HL-60 (cell line): ENCODE measurements at regions not wholly inside any gene's neighbourhood (a gene's known extent, or its start where the extent isn't known, plus 50 kb on each side); places are given as distances from the start of the nearest gene placed in this dataset.

ENCODE experiments used
- GABPA ChIP-seq: IDR thresholded peaks from 2 replicates; pipeline ENCODE4 v1.6.1; 2012; ENCODE audit warnings: low read depth
- POLR2AphosphoS5 ChIP-seq: IDR thresholded peaks from 2 replicates; pipeline ENCODE4 v1.6.1; 2012; ENCODE audit warnings: low read depth
- SPI1 ChIP-seq: IDR thresholded peaks from 2 replicates; pipeline ENCODE4 v1.6.1; 2012; ENCODE audit warnings: low read depth, mild to moderate bottlenecking, borderline replicate concordance
- TF ChIP-seq, protein P1 (sequence below): IDR thresholded peaks from one replicate; pipeline ENCODE4 v1.5.1; 2011; ENCODE audit warnings: low read length, control low read depth, inconsistent platforms; ENCODE audit not compliant: insufficient read depth
- TF ChIP-seq, protein P2 (sequence below): IDR thresholded peaks from 2 replicates; pipeline ENCODE4 v1.6.1; 2012; ENCODE audit warnings: low read depth; ENCODE audit not compliant: insufficient replicate concordance

DNA sequence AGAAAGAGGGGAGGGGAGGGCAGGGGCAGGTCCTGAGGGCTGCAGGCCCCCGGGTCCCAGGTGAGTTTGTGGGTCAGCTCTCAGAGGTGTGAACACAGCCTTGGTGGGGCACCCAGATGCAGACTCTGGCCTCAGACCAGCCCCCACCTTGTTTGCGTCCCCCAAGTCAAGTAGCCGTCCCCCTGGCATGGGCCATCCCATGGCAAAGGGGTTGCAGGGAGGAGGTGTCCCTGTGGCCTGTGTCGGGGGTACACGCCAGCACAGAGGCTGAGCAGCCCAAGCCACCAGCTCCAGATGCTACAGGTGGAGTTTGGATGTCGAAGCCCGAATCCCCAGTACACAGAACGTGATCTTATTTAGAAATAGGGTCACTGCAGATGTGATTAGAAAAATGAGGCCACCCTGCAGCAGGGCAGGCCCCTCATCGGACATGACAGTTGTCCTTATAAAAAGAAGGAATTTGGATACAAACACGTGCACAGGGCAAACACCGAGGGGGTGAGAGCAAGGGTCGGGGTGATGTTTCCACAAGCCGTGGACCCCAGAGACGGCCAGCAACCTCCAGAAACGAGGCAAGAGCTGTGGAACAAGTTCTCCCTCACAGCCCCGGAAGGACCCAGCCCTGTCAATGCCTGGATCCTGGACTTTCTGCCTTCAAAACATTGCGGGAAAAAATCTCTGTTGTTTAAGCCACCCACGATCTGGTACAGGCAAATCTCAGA is 141.2 kb upstream of the C14orf180 start:
- TF ChIP-seq, protein P1, sequence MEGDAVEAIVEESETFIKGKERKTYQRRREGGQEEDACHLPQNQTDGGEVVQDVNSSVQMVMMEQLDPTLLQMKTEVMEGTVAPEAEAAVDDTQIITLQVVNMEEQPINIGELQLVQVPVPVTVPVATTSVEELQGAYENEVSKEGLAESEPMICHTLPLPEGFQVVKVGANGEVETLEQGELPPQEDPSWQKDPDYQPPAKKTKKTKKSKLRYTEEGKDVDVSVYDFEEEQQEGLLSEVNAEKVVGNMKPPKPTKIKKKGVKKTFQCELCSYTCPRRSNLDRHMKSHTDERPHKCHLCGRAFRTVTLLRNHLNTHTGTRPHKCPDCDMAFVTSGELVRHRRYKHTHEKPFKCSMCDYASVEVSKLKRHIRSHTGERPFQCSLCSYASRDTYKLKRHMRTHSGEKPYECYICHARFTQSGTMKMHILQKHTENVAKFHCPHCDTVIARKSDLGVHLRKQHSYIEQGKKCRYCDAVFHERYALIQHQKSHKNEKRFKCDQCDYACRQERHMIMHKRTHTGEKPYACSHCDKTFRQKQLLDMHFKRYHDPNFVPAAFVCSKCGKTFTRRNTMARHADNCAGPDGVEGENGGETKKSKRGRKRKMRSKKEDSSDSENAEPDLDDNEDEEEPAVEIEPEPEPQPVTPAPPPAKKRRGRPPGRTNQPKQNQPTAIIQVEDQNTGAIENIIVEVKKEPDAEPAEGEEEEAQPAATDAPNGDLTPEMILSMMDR: no peak
- TF ChIP-seq, protein P2, sequence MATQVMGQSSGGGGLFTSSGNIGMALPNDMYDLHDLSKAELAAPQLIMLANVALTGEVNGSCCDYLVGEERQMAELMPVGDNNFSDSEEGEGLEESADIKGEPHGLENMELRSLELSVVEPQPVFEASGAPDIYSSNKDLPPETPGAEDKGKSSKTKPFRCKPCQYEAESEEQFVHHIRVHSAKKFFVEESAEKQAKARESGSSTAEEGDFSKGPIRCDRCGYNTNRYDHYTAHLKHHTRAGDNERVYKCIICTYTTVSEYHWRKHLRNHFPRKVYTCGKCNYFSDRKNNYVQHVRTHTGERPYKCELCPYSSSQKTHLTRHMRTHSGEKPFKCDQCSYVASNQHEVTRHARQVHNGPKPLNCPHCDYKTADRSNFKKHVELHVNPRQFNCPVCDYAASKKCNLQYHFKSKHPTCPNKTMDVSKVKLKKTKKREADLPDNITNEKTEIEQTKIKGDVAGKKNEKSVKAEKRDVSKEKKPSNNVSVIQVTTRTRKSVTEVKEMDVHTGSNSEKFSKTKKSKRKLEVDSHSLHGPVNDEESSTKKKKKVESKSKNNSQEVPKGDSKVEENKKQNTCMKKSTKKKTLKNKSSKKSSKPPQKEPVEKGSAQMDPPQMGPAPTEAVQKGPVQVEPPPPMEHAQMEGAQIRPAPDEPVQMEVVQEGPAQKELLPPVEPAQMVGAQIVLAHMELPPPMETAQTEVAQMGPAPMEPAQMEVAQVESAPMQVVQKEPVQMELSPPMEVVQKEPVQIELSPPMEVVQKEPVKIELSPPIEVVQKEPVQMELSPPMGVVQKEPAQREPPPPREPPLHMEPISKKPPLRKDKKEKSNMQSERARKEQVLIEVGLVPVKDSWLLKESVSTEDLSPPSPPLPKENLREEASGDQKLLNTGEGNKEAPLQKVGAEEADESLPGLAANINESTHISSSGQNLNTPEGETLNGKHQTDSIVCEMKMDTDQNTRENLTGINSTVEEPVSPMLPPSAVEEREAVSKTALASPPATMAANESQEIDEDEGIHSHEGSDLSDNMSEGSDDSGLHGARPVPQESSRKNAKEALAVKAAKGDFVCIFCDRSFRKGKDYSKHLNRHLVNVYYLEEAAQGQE: no peak
- TF ChIP-seq POLR2AphosphoS5: no peak
- no peak for TF ChIP-seq GABPA
- no peak for TF ChIP-seq SPI1
